OCI-LY3 (cell line): ENCODE measurements at regions not wholly inside any gene's neighbourhood (a gene's known extent, or its start where the extent isn't known, plus 50 kb on each side); places are given as distances from the start of the nearest gene placed in this dataset.
A peak's percentile ranks its signal among the peaks of the same experiment; 100 is the strongest.

Experiments
- H2AFZ ChIP-seq: fragments of 200-600, 300-600 bp; shearing (Covaris generic); 2 replicates; pipeline ENCODE4 v1.6.0; 2014; ENCODE audit warnings: antibody characterized with exemption, low read depth, low read length
- H3K27ac ChIP-seq: fragments of 200-600, 300-600 bp; sonication (generic); 2 replicates; pipeline ENCODE4 v1.5.1; 2014; ENCODE audit warnings: mild to moderate bottlenecking, low read length, moderate library complexity, mixed read lengths
- H3K27me3 ChIP-seq: fragments of 200-600, 300-600 bp; sonication (generic); 2 replicates; pipeline ENCODE4 v1.6.1; 2014; ENCODE audit warnings: low read depth, low read length, mixed read lengths
- H3K36me3 ChIP-seq: fragments of 200-600, 300-600 bp; sonication (generic); replicated peaks from 2 replicates; pipeline ENCODE3; 2014; ENCODE audit warnings: low read depth, low read length, mixed read lengths
- H3K4me1 ChIP-seq: fragments of 300-600, 200-600 bp; sonication (generic); 2 replicates; pipeline ENCODE4 v1.6.1; 2014; ENCODE audit warnings: low read length, mixed read lengths
- H3K4me2 ChIP-seq: fragments of 200-600, 300-600 bp; sonication (generic); 2 replicates; pipeline ENCODE4 v1.6.1; 2014; ENCODE audit warnings: low read length, mixed read lengths
- H3K4me3 ChIP-seq: fragments of 300-600, 200-600 bp; sonication (generic); 2 replicates; pipeline ENCODE4 v1.5.1; 2014; ENCODE audit warnings: antibody characterized with exemption, mild to moderate bottlenecking, low read length, moderate library complexity
- H3K79me2 ChIP-seq: fragments of 300-600, 200-600 bp; shearing (Covaris generic); 2 replicates; pipeline ENCODE4 v1.6.1; 2014; ENCODE audit warnings: mild to moderate bottlenecking, low read length, mixed read lengths
- H3K9ac ChIP-seq: fragments of 300-600, 200-600 bp; shearing (Covaris generic); 2 replicates; pipeline ENCODE4 v1.6.0; 2014; ENCODE audit warnings: mild to moderate bottlenecking, low read length, moderate library complexity
- H3K9me3 ChIP-seq: fragments of 200-600, 300-600 bp; shearing (Covaris generic); 2 replicates; pipeline ENCODE4 v1.6.1; 2014; ENCODE audit warnings: low read length, mixed read lengths; ENCODE audit not compliant: insufficient read depth
- H4K20me1 ChIP-seq: fragments of 200-600, 300-600 bp; sonication (generic); 2 replicates; pipeline ENCODE4 v1.6.1; 2016; ENCODE audit warnings: low read length, mixed read lengths; ENCODE audit not compliant: insufficient read depth
- CTCF ChIP-seq: fragments of 200-600, 300-600 bp; sonication (generic); IDR thresholded peaks from 2 replicates; pipeline ENCODE4 v1.5.1; 2014; ENCODE audit warnings: antibody characterized with exemption, low read length, low read depth
- EZH2phosphoT487 ChIP-seq: fragments of 200-600 bp; shearing (Covaris generic); IDR thresholded peaks from 2 replicates; pipeline ENCODE4 v1.6.1; 2018; ENCODE audit warnings: antibody characterized with exemption, mixed run types, low read depth

- H3K9ac ChIP-seq, result no peak overlapping the region
- no peaks in the 10 kb centered on the region for H3K36me3 ChIP-seq
- H2AFZ ChIP-seq, result no peak overlapping the region
- H3K27me3 ChIP-seq, result no peaks in the 10 kb centered on the region
- no peaks in the 10 kb centered on the region for H3K79me2 ChIP-seq
- H3K9me3 ChIP-seq, result no peaks in the 10 kb centered on the region
- H3K27ac ChIP-seq, result no peak overlapping the region
- TF ChIP-seq EZH2phosphoT487 (no peak), CTCF (no peak)
- no peaks in the 10 kb centered on the region for H3K4me1 ChIP-seq
- H4K20me1 ChIP-seq, result no peaks in the 10 kb centered on the region
- H3K4me2 ChIP-seq, result no peak overlapping the region
- H3K4me3 ChIP-seq, result no peak overlapping the region
These were observed 1017.6 kb upstream of the PIK3C3 start for GRCh38 chr18:40937386-40937785.

- no peak overlapping the region for H3K27ac ChIP-seq
- no peaks in the 10 kb centered on the region for H3K27me3 ChIP-seq
- H4K20me1 ChIP-seq, result no peaks in the 10 kb centered on the region
- no peak overlapping the region for H3K4me3 ChIP-seq
- H3K36me3 ChIP-seq, result no peaks in the 10 kb centered on the region
- TF ChIP-seq EZH2phosphoT487 (no peak), CTCF (peak; percentile 84)
- H3K4me2 ChIP-seq, result no peak overlapping the region
- H3K79me2 ChIP-seq, result no peaks in the 10 kb centered on the region
- no peaks in the 10 kb centered on the region for H3K4me1 ChIP-seq
- no peak overlapping the region for H3K9ac ChIP-seq
- no peak overlapping the region for H2AFZ ChIP-seq
- H3K9me3 ChIP-seq, result no peaks in the 10 kb centered on the region
These were observed 1019.6 kb upstream of the PIK3C3 start for GRCh38 chr18:40935423-40935822.

DNA sequence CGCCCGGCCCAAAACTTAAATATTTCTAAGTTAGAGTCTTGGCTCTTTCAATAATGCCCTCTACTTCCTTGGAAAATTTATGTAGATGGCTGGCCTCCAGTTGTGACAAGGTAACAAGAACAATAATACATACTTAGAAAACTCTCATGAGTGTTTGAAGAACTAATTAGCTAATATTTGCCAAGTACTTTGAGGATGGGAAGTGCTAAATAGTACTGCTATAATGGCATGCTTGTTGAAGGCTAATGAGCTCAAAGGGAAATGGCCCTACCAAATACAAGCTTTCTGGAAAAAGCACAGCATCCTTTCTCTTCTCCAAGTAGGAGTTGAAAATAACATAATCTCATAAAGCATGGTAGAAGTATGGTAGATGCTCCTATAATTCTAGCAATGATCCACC, 1022.2 kb upstream of the PIK3C3 start:
- Histone ChIP-seq H3K4me1 (no peaks in the 10 kb centered on the region), H3K36me3 (no peaks in the 10 kb centered on the region), H3K4me3 (no peak overlapping the region), H3K9ac (no peak overlapping the region), H3K9me3 (no peaks in the 10 kb centered on the region), H3K27me3 (no peaks in the 10 kb centered on the region), H2AFZ (no peak overlapping the region), H3K4me2 (no peak overlapping the region), H3K27ac (no peak overlapping the region), H3K79me2 (no peaks in the 10 kb centered on the region), H4K20me1 (no peaks in the 10 kb centered on the region)
- TF ChIP-seq CTCF, result no peak
- no peak for TF ChIP-seq EZH2phosphoT487

- H2AFZ ChIP-seq, result no peak overlapping the region
- TF ChIP-seq CTCF (no peak), EZH2phosphoT487 (no peak)
- H3K4me1 ChIP-seq, result no peaks in the 10 kb centered on the region
- no peak overlapping the region for H3K27ac ChIP-seq
- no peak overlapping the region for H3K9ac ChIP-seq
- no peaks in the 10 kb centered on the region for H3K9me3 ChIP-seq
- H3K27me3 ChIP-seq, result no peaks in the 10 kb centered on the region
- H4K20me1 ChIP-seq, result no peaks in the 10 kb centered on the region
- no peaks in the 10 kb centered on the region for H3K79me2 ChIP-seq
- no peak overlapping the region for H3K4me3 ChIP-seq
- H3K36me3 ChIP-seq, result no peaks in the 10 kb centered on the region
- H3K4me2 ChIP-seq, result no peak overlapping the region
These were observed 1024.7 kb upstream of the PIK3C3 start for GRCh38 chr18:40930211-40930882.
